ENCODE measurements at regions not wholly inside any gene's neighbourhood (a gene's known extent, or its start where the extent isn't known, plus 50 kb on each side); places are given as distances from the start of the nearest gene placed in this dataset.

GRCh38 chr4:31390849-31391248 lies 670.7 kb downstream of the PCDH7 start:
- TF ChIP-seq EP300 (IDR thresholded peaks at IDR 0.05) (no peak), POLR2A (IDR thresholded peaks at IDR 0.05) (no peak), CTCF (IDR thresholded peaks at IDR 0.05) (no peak), POLR2AphosphoS5 (IDR thresholded peaks at IDR 0.05) (no peak)

Measured in stomach (tissue), 4 donors.